Amniotic stem cell (primary cell): ENCODE measurements at regions not wholly inside any gene's neighbourhood (a gene's known extent, or its start where the extent isn't known, plus 50 kb on each side); places are given as distances from the start of the nearest gene placed in this dataset.
"Not testable (repeated sequence)": the region's sequence is repeated elsewhere in the genome, so short reads cannot be mapped to it uniquely, and the experiment has no call there.

ENCODE experiments used
- DNase-seq: peaks from one replicate; lab custom pipeline; 2025; lab: John Stamatoyannopoulos, UW

GRCh38 chr20:25798174-25798993, 101.7 kb upstream of the ZNF337 start:
- DNase-seq = not testable (repeated sequence)

GRCh38 chr20:25797062-25797461, 100.4 kb upstream of the ZNF337 start:
- DNase-seq = not testable (repeated sequence)

- DNase-seq = not testable (repeated sequence)
Measured at GRCh38 chr20:25777241-25777640, 80.6 kb upstream of the ZNF337 start.

- not testable (repeated sequence) for DNase-seq
Measured at GRCh38 chr20:25774711-25775110, 78.1 kb upstream of the ZNF337 start.

GRCh38 chr20:25774203-25774602, 77.5 kb upstream of the ZNF337 start:
- not testable (repeated sequence) for DNase-seq

GRCh38 chr20:25772437-25772836, 75.8 kb upstream of the ZNF337 start:
- not testable (repeated sequence) for DNase-seq

- not testable (repeated sequence) for DNase-seq
Measured at GRCh38 chr20:25771818-25772217, 75.2 kb upstream of the ZNF337 start.

GRCh38 chr20:25761596-25761995, 64.9 kb upstream of the ZNF337 start:
- no peak for DNase-seq

GRCh38 chr20:25761046-25761445, 64.4 kb upstream of the ZNF337 start:
- DNase-seq = not testable (repeated sequence)

- DNase-seq = no peak
Measured at GRCh38 chr20:25750765-25751696, 54.4 kb upstream of the ZNF337 start.

GRCh38 chr20:25750220-25750764, 53.6 kb upstream of the ZNF337 start:
- DNase-seq = no peak

- DNase-seq = no peak
Measured at GRCh38 chr20:25749649-25750048, 53.0 kb upstream of the ZNF337 start.
